ENCODE measurements at regions not wholly inside any gene's neighbourhood (a gene's known extent, or its start where the extent isn't known, plus 50 kb on each side); places are given as distances from the start of the nearest gene placed in this dataset.
"Not testable (repeated sequence)": the region's sequence is repeated elsewhere in the genome, so short reads cannot be mapped to it uniquely, and the experiment has no call there.

DNA sequence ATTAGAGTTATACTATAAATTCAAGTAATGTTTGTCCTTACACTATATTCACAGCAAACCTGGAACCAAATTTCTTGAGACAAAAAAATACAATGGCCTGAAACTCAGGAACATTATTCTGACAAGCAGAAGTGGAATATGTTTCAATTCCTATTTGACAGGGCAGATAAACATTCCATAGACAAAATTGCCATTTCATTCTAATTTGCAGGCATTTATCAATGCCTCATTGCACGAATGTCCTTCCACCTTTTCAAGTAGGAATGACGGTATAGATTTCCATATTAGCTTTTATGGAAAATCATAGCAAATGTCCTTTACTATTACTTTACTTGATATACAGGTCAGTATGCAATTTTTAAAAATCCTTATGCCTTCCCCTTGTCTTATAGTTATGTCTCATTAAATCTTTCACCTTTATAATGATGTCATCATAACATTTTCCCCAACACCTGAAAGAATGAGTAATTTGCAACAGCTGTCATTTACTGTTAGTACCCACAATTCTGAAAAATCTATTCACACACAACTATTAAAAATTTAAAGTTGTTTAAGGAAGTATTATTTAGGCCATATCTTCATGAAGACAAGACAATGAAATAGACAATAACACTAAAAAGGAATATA is 299.7 kb upstream of the SEMA3C start:
- no peak for DNase-seq

DNA sequence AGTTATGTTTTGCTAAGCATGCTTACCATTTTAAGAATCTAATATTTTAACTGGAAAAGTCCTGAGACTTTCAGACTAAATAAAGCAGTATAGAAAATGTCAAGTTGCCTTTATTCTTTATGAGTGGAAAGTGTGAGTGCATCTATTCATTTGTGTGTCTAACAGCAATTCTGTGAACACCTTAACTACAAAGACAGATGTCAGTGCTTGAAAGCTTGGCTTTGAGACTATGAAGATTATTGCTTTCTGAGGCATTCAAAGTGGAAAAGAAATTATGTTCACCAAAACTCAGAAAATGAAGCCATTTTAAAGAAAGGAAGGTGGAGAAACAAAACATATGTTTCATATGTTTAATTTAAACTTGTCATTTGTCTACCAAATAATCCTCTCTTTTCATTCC is 294.5 kb upstream of the SEMA3C start:
- DNase-seq: no peak

DNA sequence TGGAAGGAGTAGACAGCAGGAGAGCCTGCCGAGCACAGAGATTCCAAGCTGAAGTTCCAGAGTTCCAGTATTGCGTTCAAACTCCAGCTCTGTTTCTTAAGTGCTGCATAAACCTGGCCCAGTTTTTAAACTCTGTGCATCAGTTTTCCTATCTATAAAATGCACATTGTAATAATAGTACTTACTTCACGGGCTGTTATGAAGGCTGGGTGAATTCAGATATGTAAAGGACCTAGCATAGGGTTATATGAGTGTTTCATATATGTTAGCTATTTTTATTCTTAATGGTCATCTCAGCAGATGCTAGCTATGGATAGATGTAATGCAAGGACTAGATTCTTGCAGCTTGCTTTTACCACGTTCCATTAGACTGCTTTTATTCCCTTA is 293.1 kb upstream of the SEMA3C start:
- no peak for DNase-seq

DNA sequence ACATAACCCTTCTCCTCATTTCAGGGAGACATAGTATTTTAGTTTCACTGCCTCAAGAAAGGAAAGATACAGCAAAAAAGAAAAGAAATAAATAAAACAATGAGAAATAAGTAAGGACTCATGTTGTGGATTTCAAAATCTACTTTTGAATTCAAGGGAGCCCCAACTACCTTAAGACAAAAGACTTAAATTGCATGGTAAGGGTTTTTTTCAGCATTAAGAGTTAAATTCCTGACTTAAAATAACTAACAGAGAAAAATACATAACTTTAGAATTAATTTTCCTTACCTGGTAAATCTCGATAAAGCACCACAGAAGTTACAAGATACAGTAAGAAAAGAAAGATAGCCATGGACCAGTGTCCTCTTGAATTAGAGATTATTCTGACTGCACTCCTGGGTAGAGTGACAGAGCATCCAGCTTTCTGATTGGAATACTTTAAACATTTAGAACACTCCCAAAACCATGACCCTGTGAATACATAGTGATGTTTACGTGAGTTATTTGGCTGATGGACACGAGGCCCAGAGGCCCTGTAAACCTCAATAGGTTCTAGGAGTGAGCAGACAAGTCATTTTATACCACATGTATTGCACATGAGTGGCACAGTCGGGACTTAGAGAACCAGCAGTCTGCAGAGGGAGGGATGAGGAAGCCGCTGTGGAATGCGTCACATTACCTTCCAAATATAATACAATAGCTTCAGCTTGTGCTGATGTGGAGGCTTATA is 292.5 kb upstream of the SEMA3C start:
- no peak for DNase-seq

DNA sequence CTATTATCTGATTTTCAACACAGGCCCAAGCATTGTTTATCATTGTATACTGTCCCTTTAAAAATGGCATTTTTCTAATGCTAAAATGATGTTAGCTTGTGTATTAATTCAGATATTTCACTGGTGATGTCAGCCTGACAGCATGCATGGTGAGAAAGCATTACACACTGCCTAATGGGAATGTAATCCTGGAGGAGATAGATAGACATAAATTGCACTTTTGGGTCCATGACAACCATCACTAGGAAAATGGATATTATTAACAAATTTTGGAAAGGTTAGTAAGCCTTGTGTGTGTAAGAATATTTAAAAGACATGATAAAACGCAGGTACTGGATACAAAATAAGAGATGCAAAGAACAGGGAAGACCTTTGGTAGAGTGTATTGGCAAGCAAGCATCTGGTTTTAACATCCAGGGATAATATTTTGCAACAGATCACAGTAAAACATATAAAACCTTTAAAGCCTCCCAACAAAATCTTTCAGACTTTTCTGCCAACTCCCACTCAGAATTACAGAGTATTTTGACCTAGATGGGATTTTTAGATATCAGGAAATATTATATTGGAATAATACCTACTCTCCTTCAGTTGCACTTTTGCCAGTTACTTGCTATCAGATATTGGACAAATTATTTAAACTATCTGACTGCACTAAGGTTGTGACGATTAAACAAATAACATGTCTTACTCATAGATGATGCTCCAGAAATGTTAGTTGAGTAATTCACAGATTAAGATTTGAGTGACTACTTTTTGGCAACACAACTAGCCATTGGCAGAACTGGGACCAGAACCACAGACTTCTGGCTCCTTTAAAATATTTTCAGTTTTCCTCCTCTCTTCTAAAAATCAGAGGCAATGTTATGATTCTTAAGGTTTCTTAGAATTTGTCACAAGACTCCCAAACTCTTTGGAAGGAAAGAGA is 291.6 kb upstream of the SEMA3C start:
- DNase-seq: no peak

DNA sequence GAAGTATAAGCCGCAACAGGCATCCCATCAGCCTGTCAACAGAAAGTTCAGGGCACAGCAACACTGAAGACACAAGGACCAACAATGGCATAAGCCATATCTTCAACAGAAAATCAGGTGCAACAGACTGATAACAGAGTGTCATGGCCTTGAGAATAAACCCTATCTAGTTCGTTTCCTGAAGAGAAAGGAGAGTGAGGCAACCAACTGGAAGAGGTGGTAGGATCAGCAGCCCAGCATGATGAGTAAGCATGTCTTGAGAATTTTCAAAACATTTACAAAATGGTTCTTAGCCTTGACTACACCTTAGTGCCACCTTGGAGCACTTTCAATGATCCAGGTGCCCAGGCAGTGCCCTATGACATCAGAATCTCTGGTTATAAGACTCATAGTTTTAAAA is 290.2 kb upstream of the SEMA3C start:
- no peak for DNase-seq

DNA sequence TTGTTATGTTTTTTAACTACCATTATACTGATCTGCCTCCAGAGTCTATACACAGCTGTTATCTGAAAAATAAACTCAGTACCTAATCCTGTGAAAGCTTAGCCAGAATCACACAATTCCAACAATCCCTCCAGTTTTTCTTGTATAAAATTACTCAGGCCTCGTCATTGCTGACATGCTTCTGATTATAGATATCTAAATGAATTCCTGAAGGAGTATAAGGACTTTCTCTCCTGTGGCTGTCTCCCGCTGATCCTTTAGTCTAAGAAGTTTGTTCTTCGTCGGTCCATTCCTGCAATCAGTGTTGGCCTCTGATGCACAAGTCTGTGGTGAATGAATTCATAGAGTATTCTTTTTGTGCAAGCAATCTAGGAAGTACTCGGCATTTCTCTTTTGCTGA is 288.9 kb upstream of the SEMA3C start:
- DNase-seq: no peak

DNA sequence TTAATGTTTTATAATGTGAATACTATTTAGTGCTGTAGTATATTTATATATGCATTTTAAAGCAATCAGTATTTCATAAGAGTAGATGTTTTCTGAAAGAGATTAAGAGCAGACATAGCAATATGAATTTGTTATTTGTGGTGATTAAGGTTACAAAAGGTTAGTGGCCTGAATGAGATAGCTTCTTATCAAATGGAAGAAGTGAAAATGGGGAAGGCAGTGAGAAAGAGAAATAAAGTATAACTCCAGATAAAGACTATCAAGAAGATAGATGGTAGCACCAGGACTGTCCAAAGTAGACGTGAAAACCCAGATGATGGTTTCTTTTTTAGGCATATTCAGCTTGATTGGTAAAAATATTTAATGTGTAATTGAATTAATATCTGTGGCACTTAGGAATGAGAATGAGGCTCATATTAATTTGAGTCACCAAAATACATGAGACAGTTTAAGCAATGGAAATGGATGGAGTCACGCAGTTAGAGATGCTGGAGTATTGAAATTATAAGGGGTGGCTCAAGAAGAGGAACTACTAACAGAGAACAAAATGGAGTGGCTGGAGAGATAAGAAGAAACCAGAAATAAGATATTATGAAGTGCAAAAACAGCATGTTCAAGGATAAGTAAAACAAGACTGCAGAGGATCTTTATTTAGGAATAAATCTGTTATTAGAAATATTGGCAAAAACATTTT is 288.0 kb upstream of the SEMA3C start:
- no peak for DNase-seq

DNA sequence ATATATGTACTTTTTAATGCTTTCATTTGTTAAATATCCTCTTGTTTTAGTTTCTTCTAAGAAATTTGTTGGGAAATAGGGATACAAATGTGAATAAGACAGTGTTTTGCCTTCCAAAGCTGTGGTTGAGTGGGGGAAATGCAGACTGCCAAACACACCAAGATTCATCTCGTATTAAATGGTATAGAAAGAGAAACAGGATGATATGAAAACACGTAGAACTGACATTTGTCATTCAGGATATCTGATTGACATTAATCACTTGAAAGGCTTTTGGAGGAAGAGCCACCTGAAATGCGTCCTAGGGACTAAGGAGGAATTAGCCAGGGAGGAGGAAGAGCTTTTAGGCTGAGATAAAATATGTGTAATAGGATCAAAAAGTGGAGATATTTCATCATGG is 287.4 kb upstream of the SEMA3C start:
- DNase-seq: no peak

DNA sequence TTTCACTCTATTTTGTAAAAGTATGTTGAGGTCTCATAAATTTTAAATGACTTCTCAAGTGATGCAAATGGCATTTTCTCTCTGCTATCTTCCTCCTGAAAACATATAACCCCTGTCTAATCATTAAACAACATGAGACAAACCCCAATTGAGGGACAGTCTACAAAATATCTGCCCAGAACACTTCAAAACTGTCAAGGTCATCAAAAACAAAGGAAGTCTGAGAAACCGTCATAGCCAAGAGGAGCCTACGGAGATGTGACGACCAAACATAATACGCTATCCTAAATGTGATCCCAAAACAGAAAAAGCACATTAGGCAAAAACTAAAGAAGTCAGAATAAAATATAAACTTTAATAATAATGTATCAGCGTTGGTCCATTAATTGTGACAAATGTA is 282.3 kb upstream of the SEMA3C start:
- no peak for DNase-seq

DNA sequence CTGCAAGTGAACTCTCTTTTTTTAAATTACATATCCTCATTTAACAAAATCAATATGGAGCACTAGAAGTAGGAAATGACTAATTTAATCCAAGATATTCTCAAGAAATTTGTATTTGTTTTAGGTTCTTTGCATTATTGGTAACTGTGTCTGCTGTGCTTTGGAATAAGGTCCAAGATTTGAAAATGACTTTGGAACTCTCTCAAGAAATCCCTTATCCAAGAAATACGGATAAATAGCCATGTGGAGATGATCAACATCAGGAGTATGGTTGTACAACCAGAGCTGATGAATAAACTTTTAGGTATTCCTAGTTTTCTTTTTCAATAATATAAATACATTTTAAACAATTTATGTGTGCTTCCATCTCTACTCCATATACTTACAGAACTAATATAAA is 279.9 kb upstream of the SEMA3C start:
- no peak for DNase-seq

DNA sequence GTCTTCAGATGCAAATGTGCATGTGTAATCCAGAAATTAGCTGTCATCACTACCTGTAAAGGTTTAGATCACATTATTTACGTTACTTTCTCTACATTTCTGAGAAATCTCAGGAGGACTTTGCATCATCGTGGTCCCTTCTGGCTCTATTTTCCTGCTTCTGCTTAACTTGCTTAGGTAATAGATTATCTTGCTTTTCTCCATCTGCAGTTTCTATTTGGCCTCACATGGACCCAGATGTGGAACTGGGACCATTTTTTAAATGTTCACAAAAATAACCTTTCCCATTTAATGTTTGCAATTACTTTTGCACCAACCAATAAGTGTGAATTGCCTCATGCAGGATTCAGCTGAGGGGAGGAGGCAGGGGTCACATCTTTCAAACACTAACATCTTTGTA is 278.4 kb upstream of the SEMA3C start:
- no peak for DNase-seq

DNA sequence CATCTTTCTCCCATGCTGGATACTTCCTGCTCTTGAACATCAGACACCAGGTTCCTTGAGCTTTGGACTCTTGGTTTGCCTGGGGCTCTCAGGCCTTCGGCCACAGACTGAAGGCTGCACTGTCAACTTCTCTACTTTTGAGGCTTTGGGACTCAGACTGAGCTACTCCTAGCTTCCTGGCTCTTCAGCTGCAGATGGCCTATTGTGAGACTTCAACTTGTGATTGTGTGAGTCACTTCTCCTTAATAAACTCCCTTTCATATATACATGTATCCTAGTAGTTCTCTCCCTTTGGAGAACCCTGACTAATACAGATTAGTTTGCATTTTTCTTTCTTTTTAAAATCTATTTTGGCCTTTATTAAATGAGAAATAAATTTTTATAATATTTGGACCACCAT is 276.2 kb upstream of the SEMA3C start:
- DNase-seq: no peak

DNA sequence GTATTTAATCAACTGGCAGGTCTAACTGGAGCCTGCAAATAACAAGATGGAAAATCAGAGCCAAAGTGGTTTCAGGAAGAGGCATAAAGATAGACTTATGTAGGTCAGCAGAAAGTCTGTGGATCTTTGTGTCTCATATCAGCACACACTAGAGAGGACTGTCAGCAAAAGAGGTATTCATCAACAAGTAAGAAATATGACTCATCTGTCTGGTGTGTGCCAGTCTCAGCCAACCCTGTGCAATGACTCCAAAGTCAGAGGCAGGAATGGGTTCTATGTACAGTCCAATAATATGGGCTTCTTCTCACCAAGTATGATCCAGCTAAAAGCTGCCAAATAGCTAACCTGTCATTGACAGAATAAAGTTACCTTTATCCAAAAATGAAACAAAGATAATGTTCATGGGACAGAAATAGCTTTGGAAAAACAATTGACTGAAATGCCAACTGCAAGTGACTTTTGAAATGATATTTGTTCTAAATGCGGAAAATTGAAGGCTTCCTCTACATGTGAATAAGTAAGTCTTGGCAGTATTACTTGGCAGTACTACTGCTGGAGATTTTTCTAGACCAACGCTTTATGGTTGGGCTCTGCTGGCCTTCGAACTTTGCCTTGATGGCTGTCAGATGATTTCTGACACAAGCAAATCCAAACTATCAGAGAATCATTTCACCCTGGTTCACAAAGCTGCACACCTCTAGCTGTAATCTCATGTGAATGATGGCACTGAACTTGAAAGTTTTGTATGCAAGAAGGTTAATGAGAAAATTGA is 272.3 kb upstream of the SEMA3C start:
- DNase-seq: no peak

DNA sequence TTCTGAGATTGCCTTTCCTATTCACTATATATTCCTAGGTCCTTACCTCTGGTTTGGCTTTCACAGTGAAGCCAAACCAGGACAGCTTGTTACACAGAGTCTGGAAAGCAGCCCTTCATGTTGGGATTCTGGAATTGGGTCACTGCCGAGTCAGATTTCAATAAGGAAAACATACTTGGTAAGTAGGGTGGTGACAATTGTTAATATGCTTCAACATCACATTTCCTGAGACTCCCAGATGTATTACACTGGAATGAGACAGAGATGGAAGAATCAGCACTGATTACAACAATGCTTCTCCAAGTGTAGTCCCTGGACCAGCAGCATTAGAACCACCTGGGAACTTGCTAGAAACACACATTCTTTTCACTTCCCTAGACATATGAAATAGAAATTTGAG is 268.9 kb upstream of the SEMA3C start:
- DNase-seq: no peak

DNA sequence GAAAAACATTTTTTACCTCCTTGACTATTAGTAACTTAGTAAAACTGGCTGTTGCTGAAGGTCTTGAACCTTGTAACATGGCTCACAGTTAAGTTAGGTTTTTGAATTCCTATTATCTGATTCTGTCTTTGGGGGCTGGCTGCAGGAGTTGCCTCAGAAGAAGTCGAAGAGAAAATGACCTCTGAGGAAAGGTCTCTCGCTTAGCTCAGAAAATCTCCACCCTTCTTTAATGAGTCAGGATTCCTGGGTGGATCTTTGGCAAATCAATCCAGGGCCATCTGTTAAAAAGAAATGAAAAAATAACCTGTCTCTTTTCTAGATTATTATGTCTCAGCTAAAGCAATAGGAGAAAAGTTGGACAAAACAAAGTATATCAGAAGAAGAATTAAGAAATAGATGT is 267.8 kb upstream of the SEMA3C start:
- DNase-seq: no peak

DNA sequence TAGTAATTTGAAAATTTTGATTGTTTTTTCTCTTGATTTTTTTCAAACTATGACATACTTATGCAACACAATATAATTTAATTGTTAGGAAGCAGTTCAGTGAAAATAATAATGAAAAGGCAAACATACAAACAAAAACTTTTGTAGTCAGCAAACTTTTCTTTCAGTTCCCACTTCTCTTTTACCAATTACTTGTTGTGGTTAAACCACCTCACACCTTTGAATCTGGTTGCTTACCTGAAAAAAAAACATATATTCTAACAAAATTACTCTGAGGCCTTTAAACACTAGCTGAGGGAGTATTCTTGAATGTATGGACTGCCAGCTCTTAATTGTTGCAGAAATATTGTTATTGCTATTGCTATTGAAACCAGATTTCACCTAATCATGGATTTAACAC is 266.2 kb upstream of the SEMA3C start:
- DNase-seq: no peak

DNA sequence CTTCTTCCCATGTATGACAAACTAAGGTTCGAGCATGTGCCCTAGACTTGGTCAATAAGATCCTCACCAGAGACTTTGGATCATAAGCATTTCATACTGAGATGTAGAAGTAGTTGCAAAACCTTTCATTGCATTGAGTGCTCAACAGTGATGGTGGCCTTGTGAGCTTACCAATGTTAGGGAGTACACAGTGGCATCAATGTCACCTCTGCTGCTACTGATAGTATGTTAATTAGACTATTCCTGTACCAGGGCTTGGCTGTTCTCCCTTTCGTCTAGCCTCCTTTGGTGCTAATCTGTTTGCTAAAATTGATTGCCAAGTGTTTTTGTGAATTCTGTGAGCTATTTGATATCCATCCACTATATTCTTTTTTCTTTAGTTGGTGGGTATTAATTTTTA is 264.5 kb upstream of the SEMA3C start:
- no peak for DNase-seq

DNA sequence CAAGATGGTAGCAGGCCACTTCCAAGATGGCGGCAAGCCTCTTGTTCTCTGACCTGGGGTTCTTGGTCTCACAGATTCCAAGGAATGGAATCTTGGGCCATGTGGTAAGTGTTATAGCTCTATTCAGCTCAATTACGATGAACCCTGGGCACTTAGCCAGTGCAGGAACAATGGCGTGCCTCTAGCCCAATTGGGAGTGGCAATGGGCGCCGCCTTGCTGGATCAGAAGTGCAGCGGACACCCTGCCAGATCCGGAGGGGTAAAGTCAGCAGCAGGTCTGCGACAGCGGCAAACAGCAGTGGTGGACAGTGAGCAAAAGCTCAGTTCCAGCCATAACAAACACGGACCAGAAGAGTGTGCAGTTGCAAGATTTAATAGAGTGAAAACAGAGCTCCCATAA is 263.2 kb upstream of the SEMA3C start:
- not testable (repeated sequence) for DNase-seq

DNA sequence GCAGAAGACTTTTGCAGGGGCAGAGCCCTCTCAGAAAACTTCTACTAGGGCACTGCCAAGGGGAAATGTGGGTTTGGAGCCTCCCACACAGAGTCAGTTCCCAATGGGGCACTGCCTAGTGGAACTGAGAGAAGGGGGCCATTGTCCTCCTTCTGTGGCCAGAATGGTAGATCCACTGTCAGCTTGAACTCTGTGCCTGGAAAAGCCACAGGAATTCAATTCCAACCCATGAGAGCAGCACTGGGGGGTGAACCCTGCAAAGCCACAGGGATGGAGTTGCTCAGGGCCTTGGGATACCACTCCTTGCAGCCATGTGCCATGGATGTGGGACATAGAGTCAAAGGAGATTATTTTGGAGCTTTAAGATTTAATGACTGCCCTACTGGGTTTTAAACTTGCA is 262.2 kb upstream of the SEMA3C start:
- DNase-seq: no peak

DNA sequence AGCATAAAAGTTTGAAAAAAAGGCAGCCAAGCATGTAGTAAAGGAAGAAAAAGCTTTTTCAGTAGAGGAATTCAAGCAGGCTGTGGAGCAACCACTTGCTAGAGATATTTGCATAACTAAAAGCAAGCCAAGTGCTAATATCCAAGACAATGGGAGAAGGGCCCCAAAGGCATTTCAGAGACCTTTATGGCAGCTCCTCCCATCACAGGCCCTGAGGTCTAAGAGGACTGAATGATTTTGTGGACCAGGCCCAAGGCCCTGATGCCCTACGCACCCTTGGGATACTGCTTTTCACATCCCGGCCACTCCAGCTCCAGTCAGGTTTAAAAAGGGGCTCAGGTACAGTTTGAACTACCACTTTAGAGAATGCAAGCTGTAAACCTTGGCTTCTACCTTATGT is 261.7 kb upstream of the SEMA3C start:
- DNase-seq: no peak

DNA sequence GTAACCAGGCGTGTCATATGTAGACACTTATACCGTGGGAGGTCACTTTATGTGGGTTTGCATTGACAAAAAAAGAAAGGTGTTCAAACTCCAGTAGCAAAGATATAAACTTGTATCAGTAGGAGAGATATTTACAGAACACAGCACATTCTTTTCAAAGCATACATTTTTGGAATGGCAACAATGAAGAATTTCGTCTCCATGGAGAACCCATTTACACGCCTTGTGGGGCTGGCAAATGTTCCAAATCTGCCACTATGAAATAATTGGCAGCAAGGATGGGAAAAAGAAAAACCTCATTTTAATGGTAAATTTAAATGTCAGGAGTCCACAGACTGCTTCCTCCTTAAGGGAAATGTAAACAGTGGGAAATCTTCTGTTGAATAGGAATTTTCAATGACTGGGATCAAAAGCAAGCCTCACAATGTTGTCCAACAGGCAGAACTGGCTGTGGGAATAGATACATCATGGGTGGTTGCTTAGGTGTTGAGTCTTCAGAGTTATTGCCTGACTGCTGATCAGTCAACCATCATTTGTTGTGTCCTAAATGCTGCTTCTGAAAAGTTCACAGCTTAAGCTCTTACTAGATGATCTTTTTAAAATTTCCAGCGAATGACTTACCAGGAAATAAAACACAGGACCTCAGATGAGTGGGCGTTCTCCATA is 256.6 kb upstream of the SEMA3C start:
- no peak for DNase-seq

Data from C1 segment of cervical spinal cord (tissue), 14 donors.